Esophagus squamous epithelium (tissue), 4 donors: ENCODE measurements at regions not wholly inside any gene's neighbourhood (a gene's known extent, or its start where the extent isn't known, plus 50 kb on each side); places are given as distances from the start of the nearest gene placed in this dataset.

ENCODE experiments used
- CTCF ChIP-seq, 6 experiments: fragments of 450-650 bp in 4 of 6; fragments of 200-600 bp in 2 of 6; sonication (generic) in 2 of 6; IDR thresholded peaks; one replicate each; pipeline ENCODE4 v1.5.1; 2016 to 2019; ENCODE audit warnings: antibody characterized with exemption in 6 of 6, mild to moderate bottlenecking in 4 of 6, moderate library complexity in 4 of 6
- POLR2A ChIP-seq, 4 donors: fragments of 450-650 bp; IDR thresholded peaks; one replicate each; pipeline ENCODE4 v1.6.1; 2017; ENCODE audit warnings: antibody characterized with exemption in 4 of 4, mild to moderate bottlenecking in 4 of 4, moderate library complexity in 3 of 4

DNA sequence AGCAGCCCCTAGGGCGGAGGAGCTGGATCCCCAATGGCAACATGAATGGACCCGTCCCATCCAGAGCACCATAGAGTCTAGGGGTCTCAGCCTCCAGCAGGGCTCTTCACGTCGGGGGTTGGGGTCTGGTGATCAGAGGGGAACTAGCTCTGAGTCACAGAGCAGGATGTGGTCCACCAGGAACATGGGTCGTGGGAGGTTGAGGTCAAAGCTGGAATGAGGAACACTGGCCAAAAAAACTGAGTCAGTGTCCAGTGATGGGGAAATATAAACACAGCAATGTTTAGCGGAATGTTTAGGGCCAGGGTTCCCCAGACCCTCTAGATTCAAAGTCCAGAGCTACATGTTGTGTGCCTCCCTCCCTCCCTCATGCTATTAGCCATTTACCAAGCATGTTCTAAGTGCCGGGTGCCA, 79.1 kb upstream of the C16orf82 start:
- no peak for TF ChIP-seq CTCF (IDR thresholded peaks at IDR 0.05)
- no peak for TF ChIP-seq POLR2A (IDR thresholded peaks at IDR 0.05)
